GM19395 (cell line): ENCODE measurements at regions not wholly inside any gene's neighbourhood (a gene's known extent, or its start where the extent isn't known, plus 50 kb on each side); places are given as distances from the start of the nearest gene placed in this dataset.

Experiments
- ATAC-seq: cut with Tn5 transposase; IDR thresholded peaks from one replicate; pipeline ENCODE4 v1.9.1; 2021; ENCODE audit warnings: mild to moderate bottlenecking, moderate library complexity; ENCODE audit not compliant: unreplicated experiment

DNA sequence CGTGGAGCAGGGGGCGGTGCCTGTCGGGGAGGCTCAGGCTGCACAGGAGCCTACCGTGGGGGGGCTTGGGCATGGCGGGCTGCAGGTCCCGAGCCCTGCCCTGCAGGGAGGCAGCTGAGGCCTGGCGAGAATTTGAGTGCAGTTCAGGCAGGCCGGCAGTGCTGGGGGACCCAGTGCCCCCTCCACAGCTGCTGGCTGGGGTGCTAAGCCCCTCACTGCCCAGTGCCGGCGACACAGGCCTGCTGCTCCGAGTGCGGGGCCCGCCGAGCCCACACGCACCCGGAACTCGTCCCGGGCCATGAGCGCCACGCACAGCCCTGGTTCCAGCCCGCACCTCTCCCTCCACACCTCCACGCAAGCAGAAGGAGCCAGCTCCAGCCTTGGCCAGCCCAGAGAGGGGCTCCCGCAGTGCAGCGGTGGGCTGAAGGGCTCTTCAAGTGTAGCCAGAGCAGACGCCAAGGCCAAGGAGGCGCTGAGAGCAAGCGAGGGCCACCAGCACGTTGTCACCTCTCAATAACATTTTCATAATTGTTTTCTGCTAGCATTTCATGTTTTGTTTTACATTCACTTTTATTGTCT lies 1378.9 kb upstream of the CELF4 start:
- ATAC-seq: no peak

DNA sequence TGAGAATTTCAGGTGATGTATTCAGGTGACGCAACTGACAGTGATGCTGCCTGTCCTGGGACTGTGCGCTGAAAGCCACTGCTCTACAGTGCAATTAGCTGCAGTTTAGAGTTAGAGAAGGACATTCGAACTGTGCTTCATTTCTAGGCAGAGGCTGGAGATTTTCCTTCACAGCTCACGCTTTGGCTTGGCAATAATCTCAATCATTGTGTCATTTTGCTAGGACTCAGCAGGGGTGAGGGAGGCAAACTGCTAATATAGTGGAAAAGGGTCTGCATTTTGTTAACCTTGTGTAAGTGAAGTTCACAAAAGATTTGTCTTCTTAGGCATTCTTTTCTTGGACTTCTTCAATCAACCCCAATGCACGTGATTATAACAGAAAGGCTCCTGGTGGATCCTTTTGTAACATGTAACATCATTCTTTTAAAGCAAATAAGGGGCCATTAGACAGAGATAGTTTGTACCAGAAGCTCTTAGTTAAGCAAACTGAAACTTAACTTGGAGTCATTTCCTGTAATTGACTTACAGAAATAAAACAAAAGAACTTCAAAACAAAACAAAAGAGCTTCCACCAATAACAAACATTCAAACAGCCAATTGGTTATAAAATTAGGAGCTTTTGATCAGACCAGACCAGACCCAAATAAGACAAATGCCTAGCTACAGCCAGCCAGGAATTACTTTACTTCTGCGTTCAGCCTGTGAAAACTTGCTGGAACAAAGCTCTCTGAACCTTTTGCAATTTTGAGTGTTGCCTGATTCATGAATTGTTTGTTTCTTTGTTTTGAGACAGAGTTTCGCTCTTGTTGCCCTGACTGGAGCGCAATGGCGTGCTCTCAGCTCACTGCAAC lies 1376.3 kb upstream of the CELF4 start:
- ATAC-seq: peak; percentile 7

DNA sequence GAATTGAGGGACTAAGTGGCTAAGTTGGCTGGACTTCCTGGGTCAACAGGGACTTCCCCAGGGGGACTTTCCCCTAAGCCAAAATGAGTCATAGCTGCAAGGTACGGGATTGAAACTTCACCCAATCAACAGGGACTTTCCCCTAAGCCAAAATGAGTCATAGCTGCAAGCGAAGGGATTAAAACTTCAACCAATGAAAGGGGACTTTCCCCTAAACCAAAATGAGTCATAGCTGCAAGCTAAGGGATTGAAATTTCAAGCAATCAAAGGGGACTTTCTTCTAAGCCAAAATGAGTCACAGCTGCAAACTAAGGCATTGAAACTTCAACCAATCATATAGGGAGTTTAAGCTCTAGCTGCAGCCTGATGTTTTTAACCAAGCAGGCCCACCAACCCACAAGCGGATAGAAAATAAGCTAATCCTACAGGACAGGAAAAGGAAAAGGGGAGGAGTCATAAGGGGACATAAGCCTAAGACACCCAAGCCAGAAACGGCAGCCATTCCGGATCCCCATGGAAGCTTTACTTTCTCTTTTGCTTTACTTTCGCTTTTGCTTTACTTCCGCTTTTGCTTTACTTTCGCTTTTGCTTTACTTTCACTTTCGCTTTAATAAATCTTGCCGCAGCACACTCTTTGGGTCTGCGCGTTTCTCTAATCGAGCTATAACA lies 1375.4 kb upstream of the CELF4 start:
- peak; percentile 91 for ATAC-seq

DNA sequence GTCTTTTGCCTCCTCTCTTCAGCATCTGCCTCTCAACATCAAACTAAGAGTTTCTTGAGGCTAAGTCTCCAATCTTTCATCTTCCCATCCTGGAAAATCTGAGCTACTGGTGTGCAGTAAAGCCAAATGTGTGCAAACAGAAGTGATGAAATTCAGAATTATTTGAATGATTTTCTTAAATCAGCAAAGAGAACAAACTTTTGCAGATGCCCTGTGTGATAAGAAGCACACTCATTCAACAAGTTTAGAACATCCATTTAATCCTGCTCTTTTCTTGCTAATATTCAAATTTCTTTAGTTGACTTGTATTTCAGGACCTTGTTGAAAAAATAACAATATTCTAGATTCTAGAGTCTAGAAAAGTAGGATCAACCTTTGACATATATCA lies 1374.9 kb upstream of the CELF4 start:
- peak; percentile 37 for ATAC-seq

DNA sequence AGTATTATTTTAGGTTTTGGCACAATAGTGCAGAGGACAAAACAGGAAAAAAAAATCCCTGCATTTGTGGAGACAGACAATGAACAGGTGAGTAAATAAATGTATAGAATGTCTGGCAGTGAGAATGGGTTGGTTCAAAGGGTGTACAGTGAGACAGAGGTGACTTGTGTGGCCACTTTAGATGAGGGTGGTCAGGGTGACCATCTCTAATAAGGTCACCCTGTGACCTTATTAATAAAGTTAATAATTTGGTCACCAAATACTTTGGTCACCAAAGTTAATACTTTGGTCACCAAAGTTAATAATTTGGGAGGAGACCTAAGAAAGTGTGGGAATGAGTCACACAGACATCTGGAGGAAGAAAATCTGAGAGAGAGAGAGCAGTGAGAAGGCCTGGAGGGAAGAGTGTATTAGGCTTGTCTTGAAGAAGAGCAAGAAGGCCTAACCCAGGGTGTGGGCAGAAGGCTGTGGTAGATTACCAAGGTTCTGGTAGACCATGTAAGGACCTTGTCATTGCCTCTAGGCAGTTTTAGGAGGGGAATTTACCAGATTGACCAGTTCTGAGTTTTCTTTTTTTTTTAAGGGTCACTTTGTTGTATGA lies 1368.4 kb upstream of the CELF4 start:
- peak; percentile 78 for ATAC-seq

DNA sequence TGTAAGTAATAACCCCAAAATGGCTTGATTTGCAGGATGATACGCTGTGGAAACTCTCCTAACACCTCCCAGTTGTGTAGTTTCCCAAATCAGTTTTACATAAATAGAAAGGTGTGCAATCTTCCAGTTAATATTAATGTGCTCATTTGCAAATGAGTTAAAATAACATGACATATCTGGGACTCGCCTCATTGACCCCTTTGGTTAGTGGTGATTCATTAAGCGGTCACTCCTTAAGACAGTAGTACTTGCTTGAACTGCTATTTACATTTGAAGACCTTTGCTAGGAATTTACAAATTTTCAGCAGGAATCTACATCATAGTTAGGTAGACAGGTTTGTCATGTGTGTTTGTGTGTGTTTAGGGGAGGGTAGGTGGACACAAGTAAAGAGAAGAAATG lies 1367.7 kb upstream of the CELF4 start:
- peak; percentile 37 for ATAC-seq

DNA sequence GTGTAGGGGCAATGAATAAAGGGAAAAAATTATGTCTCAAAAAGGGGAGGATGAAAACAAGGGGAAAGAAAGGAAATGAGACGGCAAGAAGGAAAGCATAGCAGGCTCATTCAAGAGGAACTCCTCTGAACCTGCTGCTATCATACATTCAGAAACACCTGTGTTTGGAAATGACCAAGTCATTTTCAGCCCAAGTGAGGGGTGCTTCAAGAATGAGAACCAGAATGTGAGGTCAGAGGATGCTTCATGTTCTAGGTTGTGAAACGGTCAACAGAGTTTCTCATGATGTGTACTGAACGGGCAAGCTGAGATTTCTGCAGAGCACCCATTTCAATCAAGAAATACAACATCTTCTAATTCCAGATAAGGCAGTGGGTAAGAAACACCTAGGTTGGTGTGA lies 1367.2 kb upstream of the CELF4 start:
- ATAC-seq: peak; percentile 64

DNA sequence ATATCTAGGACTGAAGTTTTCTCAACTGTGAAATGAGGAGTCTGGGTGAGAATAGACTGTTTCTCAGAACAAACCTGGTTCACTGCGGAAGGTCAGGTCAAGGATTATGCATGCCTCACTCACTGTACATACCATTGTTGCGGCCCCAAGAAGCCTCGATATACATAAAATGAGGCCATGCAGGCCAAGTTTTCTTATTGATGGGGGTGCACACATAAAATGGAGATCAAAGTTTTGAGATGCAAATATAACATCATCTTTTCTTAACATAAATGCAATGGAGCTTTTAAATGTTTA lies 1366.1 kb upstream of the CELF4 start:
- ATAC-seq: no peak

DNA sequence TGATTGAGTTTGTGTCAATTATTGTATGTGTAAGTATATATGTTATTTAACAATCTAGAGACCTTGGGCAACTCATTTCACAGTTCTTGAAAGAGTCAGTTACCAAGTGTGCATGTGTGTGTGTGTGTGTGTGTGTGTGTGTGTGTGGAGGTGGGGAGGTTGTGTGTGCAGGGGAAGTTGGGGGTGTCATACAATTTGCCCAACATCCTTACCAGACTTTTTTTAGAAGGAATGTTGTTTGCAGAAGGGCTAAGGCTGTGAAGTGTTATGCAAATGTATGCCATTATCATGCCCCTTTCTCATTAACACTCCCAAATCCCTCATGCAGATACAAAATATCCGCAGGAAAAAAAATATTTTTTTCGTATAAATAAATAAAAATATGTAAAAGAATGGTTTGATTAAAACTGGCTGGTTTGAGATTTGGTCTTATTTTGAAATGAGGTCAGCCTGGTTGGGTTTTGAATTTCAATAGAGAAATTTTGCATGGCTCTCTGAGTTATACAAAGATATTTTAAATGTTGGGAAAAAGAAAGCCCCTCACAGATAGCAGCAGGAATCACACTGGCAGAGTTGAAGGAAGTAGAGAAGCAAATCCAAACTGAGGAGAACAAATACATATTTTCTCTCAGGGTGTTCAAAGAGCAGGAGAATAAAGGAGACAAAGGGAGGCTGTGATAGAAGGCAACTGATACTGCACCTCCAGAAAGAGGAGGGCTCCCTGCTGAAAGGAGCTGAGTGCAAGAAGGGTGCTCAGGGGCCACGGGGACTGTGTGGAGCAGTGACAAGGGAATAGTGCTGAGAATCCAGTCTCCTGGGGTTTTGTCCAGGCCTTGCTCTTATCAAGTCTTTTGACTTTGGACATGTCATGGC lies 1365.5 kb upstream of the CELF4 start:
- no peak for ATAC-seq

DNA sequence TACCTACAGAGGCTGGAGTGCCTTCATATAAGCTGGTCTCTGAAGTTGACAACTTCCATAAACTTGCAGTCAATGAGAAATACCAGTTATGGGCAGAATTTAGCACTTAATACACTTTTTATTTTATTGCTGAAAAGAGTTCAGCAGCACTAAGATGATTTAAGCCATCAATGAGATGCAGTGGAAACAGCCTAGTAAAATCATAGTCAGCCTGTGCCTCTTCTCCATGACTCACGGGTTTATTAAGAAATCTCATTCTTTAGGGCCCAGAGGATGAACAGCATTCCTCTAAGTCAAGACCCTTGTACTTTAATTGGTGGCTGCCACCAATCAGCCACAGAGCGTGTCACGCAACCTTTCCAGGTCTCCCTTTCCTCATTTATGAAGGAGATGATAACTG lies 1357.9 kb upstream of the CELF4 start:
- no peak for ATAC-seq

DNA sequence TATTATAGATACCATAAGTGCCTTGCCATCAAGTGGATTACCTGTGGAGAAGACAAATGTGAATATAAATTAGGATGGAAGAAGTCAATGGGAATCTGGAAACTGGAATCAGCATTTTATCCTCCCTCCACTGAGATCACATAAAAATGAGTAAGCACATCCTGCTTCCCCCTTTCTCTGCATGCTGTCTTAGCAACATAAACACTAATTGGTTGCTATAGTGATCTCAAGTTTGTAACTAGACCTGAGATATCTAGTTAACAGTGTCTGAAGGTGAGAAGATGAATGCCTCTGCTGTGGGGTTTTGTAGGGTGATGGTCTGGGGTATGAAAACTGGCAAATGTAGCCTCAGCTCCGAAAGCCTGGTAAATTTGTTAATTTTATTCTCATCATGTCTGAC lies 1357.5 kb upstream of the CELF4 start:
- ATAC-seq: no peak

DNA sequence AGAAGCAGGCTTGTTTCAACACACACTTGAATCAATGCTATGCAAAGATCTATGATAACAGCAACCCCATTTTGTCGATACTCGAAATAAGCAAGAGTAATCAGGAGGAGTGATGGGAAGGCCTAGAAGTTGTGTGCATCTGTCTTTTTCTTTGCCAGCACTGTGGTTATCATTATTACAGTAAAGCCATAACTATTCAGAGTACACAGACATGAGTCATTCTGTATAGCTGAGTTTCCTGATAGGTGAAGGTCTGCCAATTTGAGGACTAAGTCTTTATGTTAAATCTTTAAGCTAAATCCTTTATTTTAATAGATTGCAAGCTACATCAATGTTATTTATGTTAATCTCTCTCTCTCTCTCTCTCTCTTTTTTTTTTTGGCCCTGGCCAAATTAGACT lies 1344.4 kb upstream of the CELF4 start:
- ATAC-seq: no peak

DNA sequence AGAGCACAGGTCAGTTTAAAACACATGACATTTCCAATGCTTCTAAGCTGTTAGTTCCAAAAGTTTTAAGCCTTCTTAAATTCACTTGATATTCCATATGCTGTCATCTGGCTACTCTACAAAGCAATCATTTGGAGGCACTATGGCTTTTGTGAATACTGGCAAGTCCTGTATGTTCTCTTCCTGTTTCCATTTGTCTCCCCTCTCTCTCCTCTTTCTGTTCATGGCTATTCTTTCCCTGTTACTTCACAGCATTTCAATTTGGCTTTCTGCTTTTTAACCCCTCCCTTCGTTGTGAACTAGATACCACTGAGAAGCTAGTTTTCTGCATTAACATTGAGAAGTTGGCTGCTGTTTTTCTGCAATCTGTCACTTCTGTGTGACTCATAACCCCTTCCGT lies 1337.2 kb upstream of the CELF4 start:
- no peak for ATAC-seq

DNA sequence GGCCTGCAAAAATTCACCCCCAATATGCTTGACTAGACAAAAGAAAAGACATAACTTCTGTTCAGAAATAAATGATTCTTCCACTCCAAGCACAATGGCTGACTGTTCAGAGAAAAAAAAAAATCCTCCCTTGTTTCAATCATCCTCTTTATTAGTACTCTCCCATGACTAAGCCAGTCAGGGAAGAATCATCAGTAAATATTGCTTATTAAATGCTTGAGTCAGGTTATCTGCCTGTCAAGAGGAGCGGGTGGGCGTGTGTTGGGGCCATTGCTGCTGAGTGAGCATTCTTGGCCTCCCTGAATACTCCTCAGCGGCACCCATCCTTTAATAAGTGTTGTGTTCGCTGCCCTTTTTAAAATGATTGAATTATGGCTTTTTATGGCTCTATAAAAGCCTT lies 1334.8 kb upstream of the CELF4 start:
- no peak for ATAC-seq

DNA sequence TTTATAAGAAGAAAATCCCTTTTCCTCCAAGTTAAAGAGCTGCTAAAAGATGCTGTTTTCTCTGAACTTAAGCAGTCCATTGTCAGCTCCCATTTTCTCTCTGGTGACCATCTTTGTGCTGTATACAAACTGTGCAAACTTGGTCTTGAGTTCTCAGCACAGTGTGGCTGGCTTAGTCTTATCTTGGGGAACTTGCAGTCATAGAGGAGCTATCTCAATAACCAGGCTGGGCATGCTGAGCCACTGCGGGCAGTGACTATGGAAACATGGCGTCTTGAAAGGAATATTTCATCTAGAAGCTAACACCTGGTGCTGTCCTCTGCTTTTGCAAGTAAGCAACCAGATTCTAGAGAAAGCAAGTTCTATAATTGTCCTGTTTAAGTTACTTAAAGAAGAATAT lies 1334.4 kb upstream of the CELF4 start:
- ATAC-seq: no peak

DNA sequence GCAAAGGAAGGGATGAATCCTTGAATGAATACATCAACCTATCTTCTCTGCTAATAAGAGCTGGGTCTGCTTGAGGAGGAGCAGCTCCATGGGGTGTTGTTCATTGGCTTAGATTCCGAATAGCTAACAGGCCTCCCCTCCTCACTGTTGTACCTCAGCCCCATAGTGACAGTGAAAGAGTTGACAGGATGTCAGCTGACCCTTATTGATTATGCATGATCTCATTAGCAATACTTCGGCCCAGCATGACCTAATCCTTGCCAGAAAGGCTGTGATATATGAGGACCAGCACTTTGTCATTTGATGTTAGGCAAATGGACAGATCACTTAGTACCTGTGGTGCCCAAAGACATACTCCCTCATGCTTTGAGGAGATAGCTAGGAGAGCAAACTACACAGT lies 1333.7 kb upstream of the CELF4 start:
- ATAC-seq: no peak

DNA sequence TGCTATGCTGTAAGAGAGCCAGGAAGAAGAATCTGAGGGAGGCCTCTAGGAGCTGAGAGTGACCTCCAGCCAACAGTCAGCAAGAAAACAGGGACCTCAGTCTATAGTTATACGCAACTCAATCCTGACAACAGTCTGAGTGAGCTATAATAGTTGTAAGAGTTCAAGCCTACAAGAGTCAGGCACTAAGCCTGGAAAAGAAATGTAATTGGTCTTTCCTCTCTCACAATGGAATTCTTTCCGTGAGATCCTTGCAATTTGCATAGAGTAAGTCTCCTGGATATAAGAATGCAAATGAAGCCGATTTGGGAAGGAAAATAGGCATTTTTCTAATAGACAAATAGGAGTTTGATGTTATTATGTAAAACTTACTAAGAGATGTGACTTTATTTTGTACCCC lies 1332.6 kb upstream of the CELF4 start:
- ATAC-seq: no peak

DNA sequence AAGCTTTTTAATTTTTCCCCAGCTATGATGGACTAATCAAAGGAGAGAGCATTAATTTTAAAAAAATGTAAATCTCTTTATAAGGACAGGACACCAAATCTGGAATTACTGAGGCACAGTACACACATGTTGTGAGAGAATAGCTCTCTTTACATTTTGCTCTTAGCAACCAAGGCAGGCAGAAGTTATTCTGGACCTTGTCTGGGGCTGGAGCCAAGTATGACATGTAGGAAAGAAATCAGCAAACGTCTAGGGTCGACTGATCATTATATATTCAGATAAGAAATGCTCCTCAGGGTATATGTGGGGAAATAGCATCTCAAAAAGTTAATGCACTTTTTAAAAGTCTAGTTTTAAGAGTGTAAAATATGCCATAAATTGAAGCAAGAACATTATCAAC lies 1330.0 kb upstream of the CELF4 start:
- no peak for ATAC-seq

DNA sequence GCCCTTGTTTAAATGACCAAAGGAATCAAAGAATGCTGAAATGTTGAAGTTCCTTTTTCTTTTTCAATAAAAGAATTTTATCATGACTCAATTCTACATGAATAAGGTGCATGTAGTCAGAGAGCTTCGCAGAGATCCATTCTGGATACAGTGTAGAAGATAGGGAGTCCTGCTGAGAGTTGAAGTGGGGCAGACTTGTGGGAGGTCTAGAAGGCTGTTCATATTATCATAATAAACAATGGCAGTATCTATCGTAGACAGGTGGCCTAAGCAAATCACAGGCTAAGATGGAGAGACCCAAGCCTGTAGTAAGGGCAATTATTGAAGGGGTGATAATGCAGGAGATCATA lies 1322.0 kb upstream of the CELF4 start:
- ATAC-seq: no peak

DNA sequence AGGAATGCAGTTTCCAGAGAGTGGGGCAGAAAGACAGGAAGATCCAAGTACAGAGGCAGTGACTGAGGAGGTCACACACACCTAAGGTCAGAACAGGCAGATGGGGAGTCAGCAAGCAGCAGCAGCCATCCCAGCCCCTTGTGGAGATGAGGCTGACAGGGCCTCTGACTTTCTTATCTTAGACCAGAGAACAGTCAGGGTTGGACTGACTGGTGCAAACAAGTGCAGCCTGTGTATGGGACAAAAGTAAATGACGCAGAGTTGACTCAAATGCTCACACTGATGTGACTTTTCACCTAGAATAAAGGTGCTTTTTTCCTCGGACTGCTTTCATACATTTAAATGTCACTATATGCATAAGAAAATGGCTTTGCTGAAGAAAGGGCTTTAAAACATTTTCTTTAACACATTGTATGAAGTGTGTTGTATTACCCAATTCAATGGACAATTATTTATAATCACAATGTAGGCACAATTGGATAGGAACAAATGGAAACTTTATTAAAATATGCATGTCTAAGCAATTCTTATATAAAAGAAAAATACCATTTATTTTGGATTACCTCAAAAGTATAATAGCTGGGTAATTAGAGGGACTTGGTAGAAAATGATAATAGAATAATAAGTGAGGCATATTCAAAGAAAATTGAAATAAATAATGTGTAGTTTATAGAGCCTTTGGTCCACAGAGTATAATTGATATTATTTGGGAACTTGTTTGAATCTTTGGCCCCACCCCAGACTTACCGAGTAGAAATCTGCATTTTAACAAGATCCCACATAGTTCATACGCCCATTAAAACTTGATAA lies 1321.5 kb upstream of the CELF4 start:
- no peak for ATAC-seq
